Hematopoietic multipotent progenitor cell treated with erythropoietin and hydrocortisone succinate and interleukin-3 and kit ligand, for 15 days (in vitro differentiated cells): ENCODE measurements at regions not wholly inside any gene's neighbourhood (a gene's known extent, or its start where the extent isn't known, plus 50 kb on each side); places are given as distances from the start of the nearest gene placed in this dataset.

Experiments
- DNase-seq: peaks from one replicate; pipeline ENCODE4 v3.0.0-alpha.2; 2015; ENCODE audit warnings: low spot score

DNA sequence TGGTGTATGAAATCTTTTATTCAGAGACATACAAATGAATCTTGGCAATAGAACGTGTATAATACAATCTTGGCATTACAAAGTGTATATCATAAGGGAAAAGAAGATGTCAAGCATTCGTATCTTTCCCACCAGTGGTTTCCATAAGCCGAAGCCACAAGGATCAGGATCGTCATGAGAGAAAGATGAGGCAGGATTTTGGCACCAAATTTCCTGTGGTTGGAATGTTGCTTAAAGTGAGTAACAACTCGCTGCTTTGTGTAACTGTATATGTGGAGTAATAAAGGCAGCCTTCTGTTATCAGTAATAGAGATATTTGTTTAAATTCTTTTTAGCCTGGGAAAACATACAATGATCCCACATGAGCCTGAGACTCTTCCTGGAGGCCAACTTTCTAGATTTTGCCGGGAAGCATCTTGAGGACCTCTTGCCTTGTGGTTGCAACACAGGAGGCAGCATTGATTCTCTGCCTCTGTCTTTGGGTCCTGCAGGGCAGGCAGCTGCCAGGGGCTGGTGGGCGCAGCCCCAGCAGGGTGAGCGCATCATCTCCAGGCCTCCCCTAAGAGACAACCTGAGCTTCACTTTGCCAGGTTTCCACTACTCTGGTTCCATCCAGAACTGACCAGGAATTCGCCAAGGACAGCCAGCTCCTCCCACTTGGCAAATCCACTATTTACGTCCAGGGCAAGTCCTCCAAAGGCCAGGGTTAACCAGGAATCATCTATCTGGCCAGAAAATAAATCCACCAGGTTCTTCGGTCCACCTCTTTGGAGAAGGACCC, 230.9 kb upstream of the SULF2 start:
- DNase-seq, result no peak

DNA sequence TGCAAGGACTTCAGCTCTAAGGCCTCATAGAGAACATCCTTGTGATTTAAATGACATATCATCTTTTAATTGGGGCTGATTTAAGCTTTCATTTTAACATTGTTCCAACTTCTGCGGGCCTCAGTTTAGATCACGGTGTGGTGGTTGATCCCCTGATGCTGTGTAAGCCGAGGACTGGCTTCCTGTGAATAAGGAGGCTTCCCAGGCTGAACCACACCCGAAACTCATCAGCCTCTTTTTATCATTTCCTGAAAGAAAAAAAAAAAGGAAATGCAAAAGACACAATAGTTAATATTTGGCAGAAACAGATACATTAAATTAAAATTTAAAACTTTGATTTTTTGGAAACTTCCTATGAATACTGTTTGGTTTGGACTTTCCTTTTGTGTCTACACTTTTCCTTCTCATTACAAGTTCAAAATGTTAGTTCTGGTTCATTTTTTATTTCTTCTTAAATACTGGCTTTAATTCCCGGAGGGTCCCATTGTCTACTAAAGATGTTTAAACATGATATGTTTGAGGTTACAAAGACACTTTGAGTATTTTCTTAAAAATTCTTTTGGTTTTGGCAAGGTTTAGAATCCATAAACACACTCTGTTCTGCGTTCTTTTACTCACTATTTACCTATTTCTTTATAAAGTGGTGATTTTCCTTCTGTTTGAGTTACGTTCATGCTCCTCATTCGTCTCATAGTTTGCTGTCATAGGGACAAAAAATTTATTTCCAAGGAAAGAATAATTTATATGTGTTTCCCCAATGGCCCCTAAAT, 230.0 kb upstream of the SULF2 start:
- no peak for DNase-seq

DNA sequence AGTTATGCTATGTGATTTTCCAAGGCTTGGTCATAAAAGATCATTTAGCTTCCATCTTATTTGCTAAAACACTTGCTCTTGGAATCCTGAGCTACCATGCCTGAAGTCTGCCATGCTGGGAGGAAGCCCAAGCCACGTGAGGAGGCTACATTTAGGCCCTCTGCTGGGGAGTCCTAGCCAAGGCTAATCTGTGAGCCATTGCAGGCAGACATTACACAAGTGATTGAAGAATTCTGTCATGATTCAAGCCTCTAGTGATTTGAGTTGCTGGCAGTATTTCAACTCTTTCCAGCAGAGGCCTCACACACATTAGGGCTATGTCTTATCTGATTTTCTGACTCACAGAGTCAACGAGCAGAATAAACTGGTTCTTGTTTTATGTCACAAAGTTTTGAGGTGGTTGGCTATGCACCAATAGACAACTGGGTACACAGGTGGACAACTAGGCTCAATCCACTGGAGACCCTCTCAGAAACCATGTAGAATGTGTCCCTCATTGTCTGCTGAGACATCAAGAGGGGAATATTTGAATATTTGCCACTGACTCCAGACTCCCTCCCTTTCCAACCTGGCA, 227.2 kb upstream of the SULF2 start:
- DNase-seq, result no peak

DNA sequence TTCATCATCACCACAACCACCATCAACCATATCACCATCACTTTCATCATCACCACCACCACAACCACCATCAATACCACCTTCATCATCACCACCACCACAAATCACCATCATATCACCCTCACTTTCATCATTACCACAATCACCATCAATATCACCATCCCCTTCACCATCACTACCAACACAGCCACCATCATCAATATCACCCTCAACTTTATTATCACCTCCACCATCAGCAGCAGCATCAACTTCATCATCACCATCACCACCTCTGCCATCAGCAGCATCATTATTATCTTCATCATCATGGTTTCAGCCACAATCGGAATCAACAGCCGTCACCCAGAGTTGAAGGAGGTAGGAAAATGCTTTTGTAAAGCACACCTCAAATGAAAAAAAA, 225.7 kb upstream of the SULF2 start:
- DNase-seq, result no peak

DNA sequence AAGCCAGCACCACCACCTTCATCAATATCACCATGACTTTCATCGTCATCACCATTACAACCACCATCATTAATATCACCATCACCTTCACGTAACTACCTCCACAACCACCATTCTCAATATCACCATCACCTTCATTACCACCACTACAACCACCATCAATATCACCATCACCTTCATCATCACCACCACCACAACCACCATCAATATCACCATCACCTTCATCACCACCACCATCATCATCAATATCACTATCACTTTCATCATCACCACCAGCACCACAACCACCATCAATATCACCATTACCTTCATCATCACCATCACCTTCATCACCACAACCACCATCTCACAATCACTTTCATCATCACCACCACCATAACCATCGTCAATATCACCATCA, 225.3 kb upstream of the SULF2 start:
- no peak for DNase-seq

GRCh38 chr20:48008850-48009515, 223.7 kb upstream of the SULF2 start:
- no peak for DNase-seq

DNA sequence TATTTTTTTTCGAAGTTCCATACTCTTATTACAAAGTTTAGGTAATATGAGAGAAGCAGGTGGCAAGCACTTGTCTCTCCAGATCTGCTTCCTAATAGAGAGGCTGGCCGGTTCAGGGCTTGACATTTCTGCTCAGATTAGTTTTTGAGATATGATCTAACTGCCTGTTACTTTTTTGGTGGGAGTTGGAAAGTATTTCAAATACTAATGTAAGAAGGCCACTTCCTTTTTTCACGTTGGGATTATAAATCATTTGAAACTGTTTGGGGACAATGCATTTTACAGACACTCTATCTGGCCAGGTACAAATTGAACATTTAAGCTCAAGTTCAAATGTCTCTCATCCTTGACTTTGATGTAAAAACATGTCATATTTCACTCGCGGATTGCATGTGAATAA, 222.1 kb upstream of the SULF2 start:
- DNase-seq, result no peak

- DNase-seq, result no peak
These were observed 221.0 kb upstream of the SULF2 start for GRCh38 chr20:48006036-48006833.

- no peak for DNase-seq
These were observed 217.7 kb upstream of the SULF2 start for GRCh38 chr20:48003021-48003420.

- no peak for DNase-seq
These were observed 217.3 kb upstream of the SULF2 start for GRCh38 chr20:48002517-48002970.

GRCh38 chr20:47999166-47999565, 213.9 kb upstream of the SULF2 start:
- no peak for DNase-seq

GRCh38 chr20:47998736-47999135, 213.5 kb upstream of the SULF2 start:
- no peak for DNase-seq

- DNase-seq, result no peak
These were observed 210.4 kb upstream of the SULF2 start for GRCh38 chr20:47995661-47996060.

DNA sequence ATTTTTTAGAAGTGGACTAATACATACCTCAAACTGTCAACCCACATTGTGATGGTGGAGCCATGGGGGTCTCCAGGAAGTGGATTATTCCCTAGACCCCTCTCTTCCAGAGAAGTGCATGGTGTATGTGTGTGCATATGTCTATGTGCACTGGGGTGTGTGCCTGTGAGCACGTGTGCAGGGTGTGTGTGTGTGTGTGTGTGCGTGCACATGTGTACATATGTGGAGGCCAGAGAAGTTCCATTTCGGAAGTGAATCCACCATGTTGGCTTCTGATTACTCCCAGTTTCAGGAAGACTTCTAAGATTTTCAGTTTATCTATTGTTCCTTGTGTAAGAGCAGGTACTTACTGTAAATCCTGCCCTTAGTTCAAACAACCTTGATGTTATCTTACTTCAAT, 208.5 kb upstream of the SULF2 start:
- DNase-seq, result no peak

DNA sequence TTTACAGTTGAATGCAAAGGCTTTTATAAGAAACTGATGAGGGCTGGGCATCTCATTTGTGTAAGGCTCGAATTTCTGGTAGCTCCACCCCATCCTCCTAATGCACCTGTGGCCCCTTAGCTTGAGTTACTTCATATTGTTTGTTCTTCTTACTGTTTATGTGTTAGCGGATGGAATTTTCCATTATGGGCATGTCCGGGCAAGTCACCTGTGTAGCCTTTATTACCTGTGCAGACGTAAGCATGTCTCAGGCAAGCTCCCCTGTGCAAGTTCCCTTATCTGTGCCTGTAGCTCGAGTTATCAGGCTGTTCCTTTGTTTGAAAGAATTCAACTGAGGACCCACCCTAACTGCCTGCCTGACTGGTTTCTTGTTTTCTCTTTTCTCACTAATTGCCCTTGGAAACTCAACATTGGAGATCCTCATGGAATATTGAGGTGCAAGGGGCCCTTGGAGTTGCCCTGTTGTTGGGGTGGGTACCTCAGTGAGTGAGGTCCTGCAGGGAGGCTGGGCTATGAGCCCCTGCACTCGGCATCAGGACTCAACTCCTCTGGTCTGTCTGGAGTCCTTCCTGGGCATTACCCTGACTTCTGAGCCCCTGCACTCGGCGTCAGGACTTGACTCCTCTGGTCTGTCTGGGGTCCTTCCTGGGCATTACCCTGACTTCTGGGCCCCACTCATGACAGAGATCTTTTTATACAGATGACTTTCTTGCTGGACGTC, 207.9 kb upstream of the SULF2 start:
- no peak for DNase-seq

- no peak for DNase-seq
These were observed 206.7 kb upstream of the SULF2 start for GRCh38 chr20:47991875-47992488.

- DNase-seq, result no peak
These were observed 205.3 kb upstream of the SULF2 start for GRCh38 chr20:47990507-47991150.

DNA sequence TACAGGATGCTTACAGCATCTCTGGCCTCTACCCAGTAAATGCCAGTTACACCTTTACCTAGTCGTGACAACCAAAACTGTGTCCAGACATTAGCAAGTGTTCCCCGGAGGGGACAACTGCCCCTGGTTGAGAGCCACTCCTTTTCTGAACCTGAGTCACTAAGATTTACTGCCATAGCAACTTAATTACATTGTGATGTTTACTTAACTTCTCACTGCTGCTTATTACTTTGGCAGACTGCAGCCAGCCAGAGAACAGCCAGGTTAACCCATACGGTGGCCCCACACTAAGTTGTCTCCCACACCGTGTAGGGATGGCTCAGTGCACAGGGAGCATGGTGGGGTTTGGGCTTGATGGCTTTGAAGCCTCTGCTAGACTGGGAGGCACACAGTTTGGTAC, 204.7 kb upstream of the SULF2 start:
- DNase-seq, result no peak

DNA sequence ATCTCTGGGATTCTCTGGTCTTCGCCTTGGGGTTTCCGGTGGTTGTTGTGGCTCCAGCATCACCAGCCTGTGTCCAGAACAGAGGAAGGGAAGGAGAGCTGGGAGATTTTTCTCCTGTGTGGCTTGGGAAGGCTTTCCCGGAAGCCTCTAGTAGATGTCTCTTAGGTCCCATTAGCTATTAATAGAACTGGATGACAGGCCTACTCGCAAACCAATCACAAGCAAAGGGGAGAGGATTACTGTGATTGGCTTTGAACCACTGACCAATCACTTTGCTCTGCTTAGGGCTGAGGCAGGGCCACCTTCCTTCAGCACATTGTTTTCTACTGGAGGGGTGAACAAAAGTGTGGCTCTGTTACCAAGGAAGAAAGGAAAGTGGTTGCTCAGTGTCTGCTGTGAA, 203.4 kb upstream of the SULF2 start:
- no peak for DNase-seq
